NCI-H2196 (cell line): ENCODE measurements at regions not wholly inside any gene's neighbourhood (a gene's known extent, or its start where the extent isn't known, plus 50 kb on each side); places are given as distances from the start of the nearest gene placed in this dataset.
"Not testable (repeated sequence)": the region's sequence is repeated elsewhere in the genome, so short reads cannot be mapped to it uniquely, and the experiment has no call there.

ENCODE experiments used
- DNase-seq: peaks from one replicate; lab custom pipeline; 2025; ENCODE audit not compliant: unreplicated experiment; lab: John Stamatoyannopoulos, UW

DNA sequence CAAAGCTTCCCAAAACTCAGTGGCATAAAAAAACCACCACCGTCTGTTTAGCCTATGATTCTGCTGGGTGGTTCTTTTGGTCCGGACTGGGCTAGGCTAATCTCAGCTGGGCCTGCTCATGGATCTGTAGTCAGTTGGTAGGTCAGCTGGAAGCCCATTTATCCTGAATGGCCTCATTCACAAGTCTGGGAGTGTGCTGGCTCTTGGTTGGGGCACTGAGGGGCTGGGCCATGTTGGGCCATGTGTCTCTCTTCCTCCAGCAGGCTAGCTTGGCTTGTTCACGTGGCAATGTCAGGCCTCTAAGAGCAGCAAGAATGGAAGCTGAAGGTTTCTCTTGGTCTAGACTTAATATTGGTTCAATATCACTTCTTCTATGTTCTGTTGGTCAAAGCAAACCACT is 95.7 kb upstream of the HS6ST1 start:
- no peak for DNase-seq

DNA sequence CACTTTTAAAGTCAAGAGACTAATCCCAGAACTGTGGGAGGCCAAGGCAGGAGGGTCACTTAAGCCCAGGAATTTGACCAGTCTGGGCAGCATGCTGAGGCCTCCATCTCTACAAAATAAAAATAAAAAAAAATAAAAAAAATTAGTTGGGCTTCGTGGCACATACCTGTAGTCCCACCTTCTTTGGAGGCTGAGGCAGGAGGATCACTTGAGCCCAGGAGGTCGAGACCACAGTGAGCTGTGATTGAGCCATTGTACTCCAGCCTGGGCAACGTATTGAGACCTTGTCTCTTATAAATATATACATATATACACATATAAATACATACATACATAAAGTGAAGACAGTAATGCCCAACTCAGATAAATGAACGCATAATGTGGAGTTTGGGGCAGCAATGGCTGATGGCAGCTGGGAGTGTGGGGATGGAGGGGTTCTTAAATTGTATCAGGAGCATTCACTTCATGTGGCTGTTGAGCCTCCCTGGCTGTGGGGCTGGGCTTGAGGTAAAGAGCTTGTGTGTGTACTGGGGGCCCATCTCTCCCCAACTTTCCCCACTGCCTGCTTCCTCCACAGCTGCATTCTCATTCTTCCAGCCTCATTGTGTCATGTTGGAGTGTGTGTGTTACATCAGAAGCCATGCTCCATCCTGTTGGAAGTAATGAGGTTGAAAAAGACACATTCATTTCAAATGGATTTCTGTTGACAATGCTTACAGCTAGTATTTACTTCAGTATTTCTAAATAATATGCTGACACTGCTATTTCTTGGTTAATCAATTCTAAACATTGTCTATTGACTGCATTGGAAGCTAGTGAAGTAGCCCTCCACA is 96.5 kb upstream of the HS6ST1 start:
- no peak for DNase-seq

DNA sequence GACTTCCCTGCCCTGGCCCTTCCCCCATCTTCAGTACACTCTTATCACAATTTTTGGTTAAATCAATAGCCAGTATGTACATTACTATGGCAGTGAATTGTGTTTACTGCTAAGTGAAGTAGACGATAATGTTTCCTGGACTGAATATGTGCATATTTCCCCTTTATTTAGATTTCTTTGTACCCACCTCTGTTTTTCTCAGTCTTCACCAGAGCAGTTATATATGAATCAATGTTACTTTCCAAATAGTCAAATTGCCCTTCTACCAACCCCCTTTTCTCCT is 97.1 kb upstream of the HS6ST1 start:
- no peak for DNase-seq

DNA sequence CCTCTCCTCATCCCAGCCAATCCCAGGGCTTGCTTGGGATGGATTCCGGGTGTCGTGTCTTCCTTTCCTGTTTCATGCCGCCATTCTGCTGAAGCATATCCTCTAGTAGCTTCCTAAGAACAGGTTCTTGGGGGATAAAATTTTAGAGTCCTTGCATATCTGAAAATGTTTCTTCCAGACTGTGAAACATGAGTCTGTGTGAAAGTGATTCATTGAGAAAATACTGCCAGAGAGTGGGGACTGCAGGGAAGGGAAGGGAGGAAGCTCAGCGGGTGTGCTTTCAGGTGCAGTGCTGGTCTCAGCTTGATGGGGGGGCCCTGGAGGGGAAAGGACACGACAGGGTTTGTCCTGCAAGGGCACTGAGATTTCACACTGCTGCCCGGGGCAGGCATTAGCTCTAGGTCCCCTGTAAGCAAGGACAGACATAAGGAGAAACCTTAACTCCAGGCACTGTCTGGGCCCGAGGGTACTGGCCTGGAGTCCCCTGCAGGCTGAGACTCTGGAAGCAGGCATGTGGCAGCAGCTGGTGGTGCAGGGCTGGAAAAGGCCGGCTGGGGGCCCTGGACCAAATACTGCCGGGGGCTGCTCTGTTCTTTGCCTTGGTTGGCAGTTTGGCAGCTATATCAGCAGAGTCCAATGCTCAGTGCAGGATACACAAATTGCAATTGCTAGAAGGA is 97.6 kb upstream of the HS6ST1 start:
- DNase-seq, result no peak

DNA sequence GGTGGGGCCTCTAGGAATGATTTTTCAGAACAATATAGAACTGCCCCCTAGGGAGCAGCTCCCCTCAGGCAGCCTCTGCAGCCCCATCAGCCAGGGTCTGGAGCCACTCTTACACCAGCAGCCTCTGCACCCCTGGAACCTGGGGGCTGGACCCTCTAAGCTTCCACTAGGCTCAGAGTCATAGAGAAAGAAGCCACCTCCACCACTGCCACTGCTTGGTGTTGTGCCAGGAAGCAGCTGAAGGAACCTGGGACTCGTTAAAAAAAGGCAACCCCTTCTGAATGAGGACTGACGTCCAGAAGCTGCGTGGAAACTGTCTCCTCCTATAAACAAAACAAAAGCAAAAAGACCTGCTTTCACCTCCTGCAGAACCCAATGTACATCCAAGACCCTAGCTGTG is 98.1 kb upstream of the HS6ST1 start:
- DNase-seq, result no peak

DNA sequence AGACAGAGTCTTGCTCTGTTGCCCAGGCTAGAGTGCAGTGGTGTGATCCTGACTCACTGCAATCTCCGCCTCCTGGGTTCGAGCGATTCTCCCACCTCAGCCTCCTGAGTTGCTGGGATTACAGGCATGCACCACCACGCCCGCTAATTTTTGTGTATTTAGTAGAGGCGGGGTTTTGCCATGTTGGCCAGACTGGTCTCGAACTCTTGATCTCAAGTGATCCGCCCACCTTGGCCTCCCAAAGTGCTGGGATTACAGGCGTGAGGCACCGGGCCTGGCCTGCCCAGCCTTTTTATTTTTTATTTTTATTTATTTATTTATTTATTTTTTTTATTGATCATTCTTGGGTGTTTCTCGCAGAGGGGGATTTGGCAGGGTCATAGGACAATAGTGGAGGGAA is 98.6 kb upstream of the HS6ST1 start:
- DNase-seq, result not testable (repeated sequence)

DNA sequence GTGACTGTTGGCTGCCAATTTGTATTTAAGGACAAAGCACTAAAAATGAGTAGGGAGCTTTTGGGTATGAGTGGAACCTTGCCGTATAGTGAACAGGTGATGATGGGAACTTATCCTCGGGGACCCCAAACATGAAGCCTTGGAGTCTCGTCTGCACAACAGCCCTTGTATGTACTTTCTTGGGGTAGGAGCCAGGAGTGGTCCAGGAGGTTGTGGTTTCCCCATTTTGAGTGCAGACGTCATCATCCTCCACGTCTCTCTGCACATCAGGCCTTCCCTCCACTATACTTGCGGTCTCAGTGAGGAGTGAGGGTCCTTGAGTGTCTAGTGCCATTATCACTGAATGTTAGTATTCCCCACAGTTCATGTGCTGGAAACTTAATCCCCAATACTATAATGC is 101.5 kb upstream of the HS6ST1 start:
- DNase-seq, result no peak

DNA sequence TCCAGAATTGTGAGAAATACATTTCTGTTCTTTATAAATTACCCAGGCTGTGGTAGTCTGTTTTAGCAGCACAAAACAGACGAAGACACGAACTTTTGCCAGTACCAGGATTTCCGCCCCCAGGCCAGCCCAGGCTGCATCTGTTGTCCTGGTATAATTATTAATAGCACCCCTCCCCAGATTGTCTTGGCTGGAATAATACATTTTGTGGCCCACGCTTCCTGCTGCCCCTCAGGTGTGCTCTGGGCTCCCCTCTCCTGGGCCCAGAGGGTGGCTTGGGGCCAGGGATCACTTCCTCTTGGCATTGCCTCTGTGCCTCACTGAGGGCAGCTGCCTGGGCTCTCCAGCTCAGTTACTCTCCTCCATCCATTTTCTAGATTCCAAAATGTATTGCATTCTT is 102.1 kb upstream of the HS6ST1 start:
- no peak for DNase-seq

DNA sequence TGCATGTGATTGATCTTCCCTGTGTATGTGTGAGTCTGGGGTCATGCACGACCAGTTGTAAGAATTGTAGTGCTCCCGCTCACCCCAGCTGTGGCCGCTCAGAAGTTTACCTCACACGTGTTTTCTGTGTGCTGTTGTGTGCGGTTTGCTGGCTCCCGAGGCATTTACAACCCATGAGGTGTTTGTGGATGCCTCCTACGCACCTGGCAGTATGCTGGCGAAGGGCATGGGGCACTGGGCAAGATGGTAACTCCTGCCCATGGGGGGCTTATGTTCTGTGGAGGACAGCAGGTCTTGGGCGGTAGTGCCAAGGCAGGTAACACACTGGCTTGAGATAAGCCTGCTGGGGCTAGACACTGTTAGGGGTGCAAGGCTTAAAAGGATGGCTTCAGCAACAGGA is 102.6 kb upstream of the HS6ST1 start:
- DNase-seq, result no peak

DNA sequence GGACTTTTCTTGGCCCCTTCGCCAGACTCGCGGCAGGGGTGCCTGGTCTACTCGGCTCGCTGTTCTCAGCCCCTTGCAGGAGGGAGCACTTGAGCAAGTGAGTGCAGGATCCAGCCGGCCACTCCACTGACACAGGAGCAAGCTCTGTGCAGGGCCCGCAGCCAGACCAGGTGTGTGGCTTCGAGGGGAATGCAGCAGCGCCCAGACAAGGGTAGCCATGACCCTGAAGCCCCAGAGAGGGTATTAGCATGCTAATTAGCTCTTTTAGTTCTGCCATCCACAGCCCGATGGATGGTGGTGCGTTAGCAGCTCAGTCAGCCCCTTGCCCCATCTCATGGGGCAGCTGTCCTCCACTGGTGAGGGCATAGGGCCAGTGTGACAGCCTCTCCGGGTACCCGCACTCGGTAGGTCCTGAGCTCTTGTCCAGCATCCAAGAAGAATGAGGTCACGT is 103.2 kb upstream of the HS6ST1 start:
- DNase-seq, result no peak

DNA sequence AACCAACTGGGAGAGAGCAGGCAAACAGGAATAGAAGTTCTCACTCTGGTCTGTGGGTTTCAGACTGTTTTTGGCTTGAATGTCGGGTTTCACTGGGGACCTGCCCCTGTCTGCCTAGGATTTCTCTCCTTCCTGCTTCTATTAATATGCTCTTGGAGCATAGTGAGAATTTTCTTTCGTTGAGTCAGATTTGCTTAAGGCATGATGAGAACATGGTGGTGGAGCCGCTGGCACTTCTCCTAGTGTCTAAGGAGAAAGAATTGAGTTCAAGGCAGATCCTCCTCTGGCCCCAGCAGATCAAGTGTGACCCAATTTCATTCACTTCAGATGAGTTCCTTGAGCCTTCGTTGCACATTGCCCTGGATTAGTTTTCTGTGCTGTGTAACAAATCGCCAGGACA is 103.9 kb upstream of the HS6ST1 start:
- DNase-seq, result no peak

DNA sequence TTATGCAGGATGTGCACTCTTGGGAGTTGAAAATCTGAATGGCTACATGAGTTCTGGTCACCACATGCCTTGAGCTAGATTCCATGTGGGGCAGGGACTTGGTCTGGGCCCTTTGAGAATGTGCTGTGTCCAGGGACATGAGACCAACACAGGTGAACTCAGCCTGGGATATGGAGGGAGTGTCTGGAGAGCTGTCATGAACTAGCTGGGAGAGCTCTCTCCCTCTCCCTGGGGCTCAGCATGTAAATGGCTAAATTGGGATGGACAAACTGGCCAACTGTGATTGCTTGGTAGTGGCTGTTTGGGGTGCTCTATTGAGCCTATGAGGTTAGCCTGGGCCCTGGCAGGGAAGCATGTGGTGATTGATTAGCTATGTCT is 105.1 kb upstream of the HS6ST1 start:
- no peak for DNase-seq

DNA sequence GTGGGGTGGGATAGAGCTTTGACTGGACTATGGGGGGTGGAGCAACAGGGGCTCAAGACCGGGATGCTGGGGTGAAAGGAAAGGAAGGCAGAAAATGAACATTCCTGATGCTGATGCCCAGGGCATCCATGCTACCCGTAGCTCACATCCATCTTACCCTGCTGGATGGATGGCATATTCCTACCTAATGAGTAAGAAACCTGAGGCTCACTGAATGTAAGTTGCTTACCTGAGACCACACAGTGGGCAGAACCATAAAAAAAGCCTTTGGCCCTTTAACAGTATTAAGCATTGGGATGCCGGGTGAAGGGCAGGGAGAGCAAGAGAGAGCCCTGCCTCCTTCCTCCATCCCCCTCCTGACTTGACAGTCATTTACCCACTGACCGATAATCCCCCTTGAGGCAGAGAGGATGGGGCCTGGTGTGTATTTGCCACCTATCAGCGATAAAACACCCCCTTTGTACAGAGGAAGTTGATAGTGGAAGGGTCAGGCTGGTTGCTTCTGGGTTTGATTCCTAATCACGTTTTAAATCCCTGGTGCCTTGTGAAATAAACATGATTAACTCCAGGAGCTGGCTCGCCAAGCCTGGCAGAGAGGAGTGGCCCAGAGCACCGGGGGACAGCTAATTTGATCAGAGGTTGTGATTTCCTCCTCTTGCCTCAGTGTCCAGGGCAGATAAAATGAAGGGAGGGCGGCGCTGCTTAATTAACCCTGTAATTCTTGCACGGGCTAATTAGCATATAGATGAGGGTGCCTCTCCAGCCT is 105.9 kb upstream of the HS6ST1 start:
- no peak for DNase-seq

DNA sequence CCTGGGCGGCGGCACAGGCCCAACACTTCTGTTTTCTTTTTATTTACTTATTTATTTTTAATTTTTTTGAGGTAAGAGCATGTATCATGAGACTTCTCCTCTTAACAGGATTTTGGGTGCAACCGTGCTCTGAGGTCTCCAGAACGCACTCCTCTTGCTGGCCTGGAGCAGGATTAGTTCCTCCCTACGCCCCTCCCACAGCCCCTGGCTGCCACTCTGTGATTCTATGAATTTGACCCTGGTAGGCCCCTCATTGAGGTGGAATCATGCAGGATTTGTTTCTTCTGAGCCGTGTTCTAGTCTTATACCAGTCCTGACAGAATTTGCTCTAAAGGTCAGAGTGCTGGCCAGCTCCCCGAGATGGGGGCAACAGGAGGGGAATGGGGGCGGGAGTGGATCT is 106.5 kb upstream of the HS6ST1 start:
- no peak for DNase-seq

DNA sequence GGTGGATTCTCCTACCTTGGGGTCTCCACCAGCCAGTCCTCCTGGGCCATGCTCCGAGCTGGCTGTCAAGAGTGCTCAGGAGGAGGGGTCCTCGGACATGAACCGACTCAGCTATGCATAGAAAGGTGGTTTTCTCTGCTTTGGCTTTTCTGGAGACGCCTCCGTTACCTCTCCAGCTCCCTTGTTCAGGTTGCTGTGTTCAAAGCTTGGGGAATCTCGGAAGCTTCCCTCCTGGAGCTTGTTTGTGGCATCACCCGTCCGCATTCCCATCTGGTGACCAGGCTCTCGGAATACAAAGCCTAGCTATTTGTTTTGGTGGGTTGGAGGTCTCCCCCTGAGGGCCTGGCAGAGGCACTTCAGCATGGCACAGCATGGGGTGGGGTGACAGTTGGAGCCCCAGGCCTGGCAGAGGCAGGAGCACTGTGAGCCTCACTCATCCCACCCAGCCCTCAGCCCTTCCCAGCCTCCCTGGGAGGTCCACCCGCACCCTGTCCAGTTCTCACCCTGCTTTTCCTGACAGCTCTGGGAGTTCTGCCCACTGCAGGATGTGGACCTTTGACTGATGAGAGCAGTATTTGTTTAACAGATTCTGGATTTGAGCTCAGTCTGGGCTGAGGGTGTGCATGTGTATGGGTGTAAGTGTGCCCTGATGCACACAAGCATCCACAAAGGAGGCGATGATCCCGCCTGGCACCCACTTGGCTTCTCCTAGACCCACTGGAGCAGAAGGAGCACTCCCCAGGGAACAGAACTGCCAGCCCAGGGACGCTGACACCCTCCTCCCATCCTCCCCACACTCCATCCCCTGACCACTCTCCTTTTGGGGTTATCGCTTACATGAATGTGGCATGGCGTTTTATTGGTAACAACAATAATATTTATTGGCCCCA is 107.3 kb upstream of the HS6ST1 start:
- DNase-seq, result no peak

DNA sequence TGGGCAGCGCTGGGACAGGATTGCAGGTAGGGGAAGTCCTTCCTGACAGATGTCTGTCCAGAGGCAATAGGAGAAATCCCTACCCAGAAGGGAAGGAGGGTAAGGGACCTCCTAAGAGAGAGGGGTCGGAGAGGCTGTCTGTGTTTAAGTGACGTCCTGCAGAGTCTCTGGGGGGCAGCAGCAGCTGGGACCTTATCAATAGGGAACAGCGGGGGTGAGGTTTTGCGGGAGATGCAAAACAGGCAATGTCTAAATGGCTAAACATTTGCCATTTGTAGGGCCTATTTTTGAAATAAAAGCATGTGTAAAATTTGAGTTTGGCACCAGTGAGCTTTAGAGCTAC is 108.7 kb upstream of the HS6ST1 start:
- DNase-seq, result no peak

DNA sequence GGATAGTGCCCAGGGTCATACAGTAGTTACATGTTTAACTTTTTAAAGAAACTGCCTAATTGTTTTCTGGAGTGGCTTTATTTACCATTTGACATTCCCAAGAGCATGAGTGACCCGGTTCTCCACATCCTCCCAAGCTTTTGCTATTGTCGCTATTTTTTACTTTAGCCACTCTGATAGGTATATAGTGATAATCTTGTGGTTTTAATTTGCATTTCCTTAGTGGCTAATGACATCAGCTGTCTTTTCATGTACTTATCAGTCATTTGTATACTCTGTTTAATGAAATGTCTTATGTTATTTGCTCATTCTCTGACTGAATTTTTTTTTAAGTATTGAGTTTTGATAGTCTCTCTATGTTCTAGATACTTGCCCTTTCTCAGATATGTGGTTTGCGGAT is 109.7 kb upstream of the HS6ST1 start:
- no peak for DNase-seq

DNA sequence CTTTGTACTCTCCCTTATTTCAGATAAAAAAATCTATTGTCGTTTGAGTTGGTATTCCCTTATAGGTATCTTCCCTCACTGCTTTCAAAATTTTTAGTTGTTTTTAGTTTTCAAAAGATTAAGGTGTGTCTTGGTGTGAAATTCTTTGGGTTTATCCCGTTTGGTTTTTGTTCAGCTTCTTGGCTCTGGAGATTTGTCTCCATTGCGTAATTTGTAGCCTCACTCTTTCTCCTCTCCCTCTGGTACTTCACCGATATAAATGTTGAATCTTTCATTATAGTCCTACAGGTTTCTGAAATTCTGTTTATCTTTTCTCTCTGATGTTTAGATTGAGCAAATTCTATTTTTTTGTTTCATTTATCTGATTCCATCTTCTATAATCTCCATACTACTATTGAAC is 113.8 kb upstream of the HS6ST1 start:
- no peak for DNase-seq

DNA sequence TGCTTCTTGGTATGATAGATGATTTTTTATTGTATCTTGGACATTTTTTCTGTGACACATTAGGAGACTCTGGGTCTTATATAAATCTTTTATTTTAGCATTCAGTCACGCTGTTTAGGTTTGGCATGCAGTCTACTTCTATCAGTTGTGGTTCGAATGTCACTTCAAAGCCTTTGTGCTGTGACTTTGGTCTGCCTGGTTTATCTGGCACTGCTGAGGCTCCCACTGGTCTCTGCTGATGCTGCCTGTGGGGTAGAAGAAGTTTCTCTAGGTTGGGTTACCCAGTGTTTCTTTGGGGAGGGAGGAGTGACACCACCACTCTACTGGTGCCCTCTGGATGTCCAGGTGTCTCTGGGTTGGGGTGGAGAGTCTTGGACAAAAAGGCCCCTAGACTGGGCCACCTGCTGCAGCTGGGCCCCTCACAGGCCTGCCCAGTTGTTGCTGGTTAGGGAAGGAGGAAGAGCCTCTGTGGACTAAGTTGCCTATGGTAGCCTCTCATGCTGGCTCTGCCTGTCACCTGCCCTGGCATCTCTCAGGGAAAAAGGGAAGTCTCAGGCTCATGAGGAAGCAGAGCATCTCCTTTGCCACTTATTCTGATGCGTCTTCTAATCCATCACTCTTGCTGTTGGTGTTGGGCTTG is 115.4 kb upstream of the HS6ST1 start:
- DNase-seq, result no peak

DNA sequence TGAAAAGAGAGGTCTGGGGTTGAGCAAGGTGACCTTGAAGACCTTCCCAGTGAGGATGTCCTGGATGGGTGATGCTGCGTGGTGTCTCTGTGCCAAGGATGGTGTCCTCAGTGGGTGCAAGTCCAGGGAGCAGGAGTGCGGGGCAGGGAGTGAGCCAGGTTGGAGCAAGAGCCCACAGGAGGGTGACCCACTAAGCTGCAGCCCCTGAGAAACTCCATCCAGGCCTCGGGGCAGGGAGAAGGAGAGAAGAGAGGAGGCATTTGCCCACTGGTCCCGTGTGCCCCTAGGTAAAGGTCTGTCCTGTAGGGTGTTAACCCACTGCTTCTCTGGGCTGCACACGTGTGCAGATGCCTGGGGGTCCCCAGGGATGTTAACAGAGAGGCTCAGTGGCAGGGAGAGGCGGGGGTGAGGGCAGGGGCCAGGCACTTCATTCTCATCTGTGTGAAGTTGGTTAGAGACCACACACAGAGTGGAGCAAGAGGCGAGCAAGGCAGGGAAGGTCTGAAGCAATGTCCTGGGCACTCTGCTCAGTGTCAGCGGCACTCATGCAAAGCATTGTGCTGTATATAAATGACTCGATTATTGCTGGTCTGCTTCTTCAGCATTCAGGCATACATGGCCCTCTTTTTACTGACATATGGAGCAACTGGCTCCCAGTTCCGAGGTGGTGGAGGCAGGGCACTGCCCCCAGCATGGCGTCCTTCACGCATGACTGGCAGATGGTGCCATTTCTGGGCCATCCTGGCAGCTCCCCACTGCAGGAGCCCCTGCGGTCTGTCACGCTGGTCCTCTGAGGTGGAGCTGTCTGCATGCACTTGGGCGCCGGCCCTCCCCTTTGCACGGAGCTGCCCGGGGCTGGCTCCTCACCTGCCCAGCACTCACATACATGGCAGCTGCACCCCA is 117.2 kb upstream of the HS6ST1 start:
- no peak for DNase-seq
